GM23338 (cell line): ENCODE measurements at regions not wholly inside any gene's neighbourhood (a gene's known extent, or its start where the extent isn't known, plus 50 kb on each side); places are given as distances from the start of the nearest gene placed in this dataset.

Source experiments
- ATAC-seq: fragments of 200-7000 bp; cut with Tn5 transposase; 3 replicates; pipeline ENCODE4 v1.9.1; 2020
- DNase-seq: peaks from one replicate; pipeline ENCODE4 v3.0.0-alpha.2; 2015; ENCODE audit warnings: low spot score
- H2AFZ ChIP-seq: fragments of 200-600 bp; sonication (generic); 2 replicates; pipeline ENCODE4 v1.8.0; 2016; ENCODE audit warnings: antibody characterized with exemption, mild to moderate bottlenecking, moderate library complexity
- H3F3A ChIP-seq: fragments of 200-600 bp; sonication (generic); replicated peaks from 2 replicates; pipeline ENCODE4 v1.8.0; 2017; ENCODE audit warnings: antibody characterized with exemption, mixed run types, low read depth
- H3K27ac ChIP-seq: fragments of 200-600 bp; sonication (generic); 2 replicates; pipeline ENCODE4 v1.6.1; 2016; ENCODE audit warnings: low read depth
- H3K27me3 ChIP-seq: fragments of 200-600 bp; sonication (generic); 2 replicates; pipeline ENCODE4 v1.8.0; 2016; ENCODE audit warnings: mild to moderate bottlenecking, mixed run types, moderate library complexity; ENCODE audit not compliant: insufficient read depth
- H3K36me3 ChIP-seq: fragments of 200-600 bp; sonication (generic); 2 replicates; pipeline ENCODE4 v1.8.0; 2016; ENCODE audit warnings: mild to moderate bottlenecking; ENCODE audit not compliant: insufficient read depth
- H3K4me1 ChIP-seq: fragments of 200-600 bp; sonication (generic); 2 replicates; pipeline ENCODE4 v1.8.0; 2016; ENCODE audit warnings: mild to moderate bottlenecking, moderate library complexity; ENCODE audit not compliant: insufficient read depth
- H3K4me2 ChIP-seq: fragments of 200-600 bp; sonication (generic); 2 replicates; pipeline ENCODE4 v1.7.1; 2017; ENCODE audit warnings: mixed run types
- H3K4me3 ChIP-seq: fragments of 200-600 bp; sonication (generic); 2 replicates; pipeline ENCODE4 v1.6.1; 2016; ENCODE audit warnings: mixed run types
- H3K79me2 ChIP-seq: fragments of 200-600 bp; sonication (generic); replicated peaks from 2 replicates; pipeline ENCODE4 v1.8.0; 2017; ENCODE audit warnings: mild to moderate bottlenecking; ENCODE audit not compliant: insufficient read depth
- H3K9me2 ChIP-seq: fragments of 200-600 bp; sonication (generic); 2 replicates; pipeline ENCODE4 v1.8.0; 2017; ENCODE audit not compliant: insufficient read depth
- H4K20me1 ChIP-seq: fragments of 200-600 bp; sonication (generic); replicated peaks from 2 replicates; pipeline ENCODE4 v1.8.0; 2017; ENCODE audit warnings: mild to moderate bottlenecking; ENCODE audit not compliant: insufficient read depth
- H3K27ac Mint-ChIP-seq: 2 replicates; pipeline ENCODE4 v1.8.0; 2020; ENCODE audit warnings: inconsistent platforms, mild to moderate bottlenecking, moderate library complexity, mixed read lengths
- H3K27me3 Mint-ChIP-seq: 3 replicates; pipeline ENCODE4 v1.8.0; 2022; ENCODE audit warnings: low read depth, mild to moderate bottlenecking, moderate library complexity, mixed read lengths, inconsistent platforms; ENCODE audit not compliant: insufficient read depth, poor library complexity
- H3K36me3 Mint-ChIP-seq: 3 replicates; pipeline ENCODE4 v1.8.0; 2021; ENCODE audit warnings: low read depth, mild to moderate bottlenecking, inconsistent platforms, moderate library complexity, mixed read lengths
- H3K4me1 Mint-ChIP-seq: 3 replicates; pipeline ENCODE4 v1.8.0; 2020; ENCODE audit warnings: mild to moderate bottlenecking, inconsistent platforms, mixed read lengths
- H3K4me3 Mint-ChIP-seq: 3 replicates; pipeline ENCODE4 v1.8.0; 2021; ENCODE audit warnings: moderate library complexity, mild to moderate bottlenecking, inconsistent platforms, mixed read lengths
- H3K9me3 Mint-ChIP-seq: 3 replicates; pipeline ENCODE4 v1.8.0; 2020; ENCODE audit warnings: moderate library complexity, mild to moderate bottlenecking, inconsistent platforms, mixed read lengths
- CREB1 ChIP-seq: fragments of 250-450 bp; sonication (Bioruptor Pico); IDR thresholded peaks from 2 replicates; pipeline ENCODE4 v1.5.0; 2020; ENCODE audit warnings: low read depth, mild to moderate bottlenecking, moderate library complexity
- EZH2 ChIP-seq: fragments of 200-600 bp; sonication (generic); IDR thresholded peaks from one replicate; pipeline ENCODE4 v1.8.0; 2017; ENCODE audit warnings: antibody characterized with exemption, mild to moderate bottlenecking, low read depth; ENCODE audit not compliant: unreplicated experiment
- JUNB ChIP-seq: IDR thresholded peaks from one replicate; pipeline ENCODE4 v1.6.1; 2016; ENCODE audit warnings: antibody characterized with exemption; ENCODE audit not compliant: unreplicated experiment
- NANOG ChIP-seq: IDR thresholded peaks from 2 replicates; pipeline ENCODE4 v1.6.1; 2016; ENCODE audit warnings: antibody characterized with exemption, borderline replicate concordance
- POLR2AphosphoS5 ChIP-seq: IDR thresholded peaks from 2 replicates; pipeline ENCODE4 v1.6.1; 2016; ENCODE audit warnings: antibody characterized with exemption, low read depth
- REST ChIP-seq: IDR thresholded peaks from one replicate; pipeline ENCODE4 v1.6.1; 2018; ENCODE audit warnings: antibody characterized with exemption; ENCODE audit not compliant: unreplicated experiment
- STAT1 ChIP-seq: IDR thresholded peaks from one replicate; pipeline ENCODE4 v1.6.1; 2016; ENCODE audit warnings: antibody characterized with exemption; ENCODE audit not compliant: unreplicated experiment
- ZNF114 ChIP-seq: fragments of 250-450 bp; sonication (Bioruptor Pico); IDR thresholded peaks from 2 replicates; pipeline ENCODE4 v1.5.0; 2020; ENCODE audit warnings: mild to moderate bottlenecking, moderate library complexity
- ZNF331 ChIP-seq: fragments of 250-450 bp; sonication (Bioruptor Pico); IDR thresholded peaks from 2 replicates; pipeline ENCODE4 v1.5.0; 2020; ENCODE audit warnings: low read depth, mild to moderate bottlenecking, moderate library complexity
- TF ChIP-seq, protein P1 (sequence below): fragments of 250-450 bp; sonication (Bioruptor Pico); IDR thresholded peaks from 2 replicates; pipeline ENCODE4 v1.5.0; 2020; ENCODE audit warnings: mild to moderate bottlenecking, moderate library complexity
- TF ChIP-seq, protein P2 (sequence below): IDR thresholded peaks from 2 replicates; pipeline ENCODE4 v1.6.1; 2016; ENCODE audit warnings: antibody characterized with exemption
- TF ChIP-seq, protein P3 (sequence below), 2 experiments: fragments of 200-600 bp in 1 of 2; sonication (generic) in 1 of 2; conservative IDR thresholded peaks; 2 replicates each; pipeline versions ENCODE4 v1.5.1 to v1.6.1; 2016 to 2017; ENCODE audit warnings: antibody characterized with exemption in 2 of 2, low read depth in 2 of 2, mild to moderate bottlenecking in 2 of 2, moderate library complexity in 1 of 2

DNA sequence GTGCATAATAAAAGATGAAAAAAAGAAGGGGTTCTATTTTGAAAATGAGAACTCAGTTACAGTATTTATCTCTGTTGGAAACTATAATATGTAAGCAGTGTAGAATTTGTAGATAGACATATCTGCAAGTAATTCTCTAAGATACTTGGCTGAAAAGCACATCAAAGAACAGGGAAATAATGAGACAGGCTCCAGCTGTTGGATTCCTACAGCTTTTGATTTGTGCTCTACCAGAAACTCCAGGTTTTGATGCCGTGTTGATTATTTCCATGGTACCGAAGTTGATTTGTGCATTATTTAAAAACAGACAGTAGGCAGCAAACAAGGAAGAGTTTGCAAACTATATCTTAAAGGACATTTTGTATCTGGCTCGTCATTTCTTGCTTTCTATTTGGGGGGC, 2098.7 kb upstream of the WWC1 start:
- Histone ChIP-seq H3K27me3 (no peaks in the 10 kb centered on the region), H3K9me2 (peaks cover 6% of the 10 kb centered on the region; the same call in 1 of the 2 replicates), H3K4me3 (no peak overlapping the region), H4K20me1 (no peaks in the 10 kb centered on the region), H3K36me3 (no peaks in the 10 kb centered on the region), H3K4me1 (no peaks in the 10 kb centered on the region), H3K27ac (no peak overlapping the region), H2AFZ (no peak overlapping the region), H3F3A (no peaks in the 10 kb centered on the region), H3K79me2 (no peaks in the 10 kb centered on the region), H3K4me2 (no peak overlapping the region)
- H3K4me3 Mint-ChIP-seq, result no peak overlapping the region
- H3K4me1 Mint-ChIP-seq, result no peaks in the 10 kb centered on the region
- DNase-seq (no peak), ATAC-seq (no peak)
- no peak overlapping the region for H3K27ac Mint-ChIP-seq
- no peaks in the 10 kb centered on the region for H3K9me3 Mint-ChIP-seq
- TF ChIP-seq REST (no peak), CREB1 (CRISPR knock-in tag) (no peak), ZNF114 (CRISPR knock-in tag) (no peak), JUNB (no peak), EZH2 (no peak), NANOG (no peak), ZNF331 (CRISPR knock-in tag) (no peak), STAT1 (no peak), POLR2AphosphoS5 (no peak)
- TF ChIP-seq, protein P1, sequence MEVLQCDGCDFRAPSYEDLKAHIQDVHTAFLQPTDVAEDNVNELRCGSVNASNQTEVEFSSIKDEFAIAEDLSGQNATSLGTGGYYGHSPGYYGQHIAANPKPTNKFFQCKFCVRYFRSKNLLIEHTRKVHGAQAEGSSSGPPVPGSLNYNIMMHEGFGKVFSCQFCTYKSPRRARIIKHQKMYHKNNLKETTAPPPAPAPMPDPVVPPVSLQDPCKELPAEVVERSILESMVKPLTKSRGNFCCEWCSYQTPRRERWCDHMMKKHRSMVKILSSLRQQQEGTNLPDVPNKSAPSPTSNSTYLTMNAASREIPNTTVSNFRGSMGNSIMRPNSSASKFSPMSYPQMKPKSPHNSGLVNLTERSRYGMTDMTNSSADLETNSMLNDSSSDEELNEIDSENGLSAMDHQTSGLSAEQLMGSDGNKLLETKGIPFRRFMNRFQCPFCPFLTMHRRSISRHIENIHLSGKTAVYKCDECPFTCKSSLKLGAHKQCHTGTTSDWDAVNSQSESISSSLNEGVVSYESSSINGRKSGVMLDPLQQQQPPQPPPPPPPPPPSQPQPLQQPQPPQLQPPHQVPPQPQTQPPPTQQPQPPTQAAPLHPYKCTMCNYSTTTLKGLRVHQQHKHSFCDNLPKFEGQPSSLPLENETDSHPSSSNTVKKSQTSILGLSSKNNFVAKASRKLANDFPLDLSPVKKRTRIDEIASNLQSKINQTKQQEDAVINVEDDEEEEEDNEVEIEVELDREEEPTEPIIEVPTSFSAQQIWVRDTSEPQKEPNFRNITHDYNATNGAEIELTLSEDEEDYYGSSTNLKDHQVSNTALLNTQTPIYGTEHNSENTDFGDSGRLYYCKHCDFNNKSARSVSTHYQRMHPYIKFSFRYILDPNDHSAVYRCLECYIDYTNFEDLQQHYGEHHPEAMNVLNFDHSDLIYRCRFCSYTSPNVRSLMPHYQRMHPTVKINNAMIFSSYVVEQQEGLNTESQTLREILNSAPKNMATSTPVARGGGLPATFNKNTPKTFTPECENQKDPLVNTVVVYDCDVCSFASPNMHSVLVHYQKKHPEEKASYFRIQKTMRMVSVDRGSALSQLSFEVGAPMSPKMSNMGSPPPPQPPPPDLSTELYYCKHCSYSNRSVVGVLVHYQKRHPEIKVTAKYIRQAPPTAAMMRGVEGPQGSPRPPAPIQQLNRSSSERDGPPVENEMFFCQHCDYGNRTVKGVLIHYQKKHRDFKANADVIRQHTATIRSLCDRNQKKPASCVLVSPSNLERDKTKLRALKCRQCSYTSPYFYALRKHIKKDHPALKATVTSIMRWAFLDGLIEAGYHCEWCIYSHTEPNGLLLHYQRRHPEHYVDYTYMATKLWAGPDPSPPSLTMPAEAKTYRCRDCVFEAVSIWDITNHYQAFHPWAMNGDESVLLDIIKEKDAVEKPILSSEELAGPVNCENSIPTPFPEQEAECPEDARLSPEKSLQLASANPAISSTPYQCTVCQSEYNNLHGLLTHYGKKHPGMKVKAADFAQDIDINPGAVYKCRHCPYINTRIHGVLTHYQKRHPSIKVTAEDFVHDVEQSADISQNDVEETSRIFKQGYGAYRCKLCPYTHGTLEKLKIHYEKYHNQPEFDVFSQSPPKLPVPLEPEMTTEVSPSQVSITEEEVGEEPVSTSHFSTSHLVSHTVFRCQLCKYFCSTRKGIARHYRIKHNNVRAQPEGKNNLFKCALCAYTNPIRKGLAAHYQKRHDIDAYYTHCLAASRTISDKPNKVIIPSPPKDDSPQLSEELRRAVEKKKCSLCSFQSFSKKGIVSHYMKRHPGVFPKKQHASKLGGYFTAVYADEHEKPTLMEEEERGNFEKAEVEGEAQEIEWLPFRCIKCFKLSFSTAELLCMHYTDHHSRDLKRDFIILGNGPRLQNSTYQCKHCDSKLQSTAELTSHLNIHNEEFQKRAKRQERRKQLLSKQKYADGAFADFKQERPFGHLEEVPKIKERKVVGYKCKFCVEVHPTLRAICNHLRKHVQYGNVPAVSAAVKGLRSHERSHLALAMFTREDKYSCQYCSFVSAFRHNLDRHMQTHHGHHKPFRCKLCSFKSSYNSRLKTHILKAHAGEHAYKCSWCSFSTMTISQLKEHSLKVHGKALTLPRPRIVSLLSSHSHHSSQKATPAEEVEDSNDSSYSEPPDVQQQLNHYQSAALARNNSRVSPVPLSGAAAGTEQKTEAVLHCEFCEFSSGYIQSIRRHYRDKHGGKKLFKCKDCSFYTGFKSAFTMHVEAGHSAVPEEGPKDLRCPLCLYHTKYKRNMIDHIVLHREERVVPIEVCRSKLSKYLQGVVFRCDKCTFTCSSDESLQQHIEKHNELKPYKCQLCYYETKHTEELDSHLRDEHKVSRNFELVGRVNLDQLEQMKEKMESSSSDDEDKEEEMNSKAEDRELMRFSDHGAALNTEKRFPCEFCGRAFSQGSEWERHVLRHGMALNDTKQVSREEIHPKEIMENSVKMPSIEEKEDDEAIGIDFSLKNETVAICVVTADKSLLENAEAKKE (CRISPR knock-in tag), result no peak
- TF ChIP-seq, protein P2, sequence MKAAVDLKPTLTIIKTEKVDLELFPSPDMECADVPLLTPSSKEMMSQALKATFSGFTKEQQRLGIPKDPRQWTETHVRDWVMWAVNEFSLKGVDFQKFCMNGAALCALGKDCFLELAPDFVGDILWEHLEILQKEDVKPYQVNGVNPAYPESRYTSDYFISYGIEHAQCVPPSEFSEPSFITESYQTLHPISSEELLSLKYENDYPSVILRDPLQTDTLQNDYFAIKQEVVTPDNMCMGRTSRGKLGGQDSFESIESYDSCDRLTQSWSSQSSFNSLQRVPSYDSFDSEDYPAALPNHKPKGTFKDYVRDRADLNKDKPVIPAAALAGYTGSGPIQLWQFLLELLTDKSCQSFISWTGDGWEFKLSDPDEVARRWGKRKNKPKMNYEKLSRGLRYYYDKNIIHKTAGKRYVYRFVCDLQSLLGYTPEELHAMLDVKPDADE, result no peak
- TF ChIP-seq, protein P3, sequence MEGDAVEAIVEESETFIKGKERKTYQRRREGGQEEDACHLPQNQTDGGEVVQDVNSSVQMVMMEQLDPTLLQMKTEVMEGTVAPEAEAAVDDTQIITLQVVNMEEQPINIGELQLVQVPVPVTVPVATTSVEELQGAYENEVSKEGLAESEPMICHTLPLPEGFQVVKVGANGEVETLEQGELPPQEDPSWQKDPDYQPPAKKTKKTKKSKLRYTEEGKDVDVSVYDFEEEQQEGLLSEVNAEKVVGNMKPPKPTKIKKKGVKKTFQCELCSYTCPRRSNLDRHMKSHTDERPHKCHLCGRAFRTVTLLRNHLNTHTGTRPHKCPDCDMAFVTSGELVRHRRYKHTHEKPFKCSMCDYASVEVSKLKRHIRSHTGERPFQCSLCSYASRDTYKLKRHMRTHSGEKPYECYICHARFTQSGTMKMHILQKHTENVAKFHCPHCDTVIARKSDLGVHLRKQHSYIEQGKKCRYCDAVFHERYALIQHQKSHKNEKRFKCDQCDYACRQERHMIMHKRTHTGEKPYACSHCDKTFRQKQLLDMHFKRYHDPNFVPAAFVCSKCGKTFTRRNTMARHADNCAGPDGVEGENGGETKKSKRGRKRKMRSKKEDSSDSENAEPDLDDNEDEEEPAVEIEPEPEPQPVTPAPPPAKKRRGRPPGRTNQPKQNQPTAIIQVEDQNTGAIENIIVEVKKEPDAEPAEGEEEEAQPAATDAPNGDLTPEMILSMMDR (conservative IDR thresholded peaks at IDR 0.05; ENCODE audit: low read depth in 2 of 2), result no peak
- H3K27me3 Mint-ChIP-seq, result no peaks in the 10 kb centered on the region
- no peaks in the 10 kb centered on the region for H3K36me3 Mint-ChIP-seq
